Activated naive CD4-positive, alpha-beta T cell treated with anti-CD3 and anti-CD28 coated beads, Interleukin-2, amount 50 U/mL, for 16 hours (primary cell): ENCODE measurements at regions not wholly inside any gene's neighbourhood (a gene's known extent, or its start where the extent isn't known, plus 50 kb on each side); places are given as distances from the start of the nearest gene placed in this dataset.

Source experiments
- DNase-seq: peaks from one replicate; pipeline ENCODE4 v3.0.0-alpha.2; 2020

DNA sequence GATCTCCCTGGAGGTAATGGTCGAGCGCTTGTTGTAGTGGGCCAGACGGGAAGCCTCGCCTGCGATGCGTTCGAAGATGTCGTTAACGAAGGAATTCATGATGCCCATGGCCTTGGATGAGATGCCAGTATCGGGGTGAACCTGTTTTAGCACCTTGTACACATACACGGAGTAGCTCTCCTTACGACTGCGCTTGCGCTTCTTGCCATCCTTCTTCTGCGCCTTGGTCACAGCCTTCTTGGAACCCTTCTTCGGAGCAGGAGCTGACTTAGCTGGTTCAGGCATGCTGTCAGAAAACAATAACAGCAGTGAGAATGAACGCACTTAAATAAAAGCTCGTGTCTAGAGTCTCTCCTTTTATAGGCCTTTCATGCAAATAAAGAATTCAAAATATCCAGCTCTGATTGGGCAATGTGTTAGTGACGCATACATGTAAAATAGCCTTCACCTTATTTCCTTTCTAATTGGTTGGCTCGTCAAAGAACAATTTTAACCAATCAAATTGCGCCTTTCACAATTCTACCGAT lies 129.2 kb downstream of the HFE start:
- peak; percentile 63 for DNase-seq

DNA sequence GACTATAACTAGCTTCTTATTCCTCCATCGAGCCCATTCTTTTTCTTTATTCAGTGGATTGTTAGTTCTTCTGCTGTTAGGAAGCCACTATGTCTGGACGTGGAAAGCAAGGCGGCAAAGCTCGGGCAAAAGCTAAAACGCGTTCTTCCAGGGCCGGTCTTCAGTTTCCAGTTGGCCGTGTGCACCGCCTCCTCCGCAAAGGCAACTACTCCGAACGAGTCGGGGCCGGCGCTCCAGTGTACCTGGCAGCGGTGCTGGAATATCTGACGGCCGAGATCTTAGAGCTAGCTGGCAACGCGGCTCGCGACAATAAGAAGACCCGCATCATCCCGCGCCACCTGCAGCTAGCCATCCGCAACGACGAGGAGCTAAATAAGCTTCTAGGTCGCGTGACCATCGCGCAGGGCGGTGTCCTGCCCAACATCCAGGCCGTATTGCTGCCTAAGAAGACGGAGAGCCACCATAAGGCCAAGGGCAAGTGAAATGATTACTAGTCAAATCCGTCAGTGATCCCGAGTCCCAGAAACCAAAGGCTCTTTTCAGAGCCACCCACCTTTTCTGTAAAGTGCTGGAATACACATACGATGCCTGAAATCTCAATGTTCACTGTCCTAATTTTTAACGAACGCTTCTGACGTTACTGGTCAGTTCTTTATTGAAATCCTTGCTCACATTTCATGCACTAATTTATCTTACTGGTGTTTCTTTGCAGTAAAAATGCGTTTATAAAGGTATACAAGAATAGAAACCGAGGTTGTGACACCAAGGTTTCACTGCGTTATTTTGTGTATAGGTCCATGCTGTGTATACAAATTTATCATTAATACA lies 129.9 kb downstream of the HFE start:
- peak; percentile 71 for DNase-seq

DNA sequence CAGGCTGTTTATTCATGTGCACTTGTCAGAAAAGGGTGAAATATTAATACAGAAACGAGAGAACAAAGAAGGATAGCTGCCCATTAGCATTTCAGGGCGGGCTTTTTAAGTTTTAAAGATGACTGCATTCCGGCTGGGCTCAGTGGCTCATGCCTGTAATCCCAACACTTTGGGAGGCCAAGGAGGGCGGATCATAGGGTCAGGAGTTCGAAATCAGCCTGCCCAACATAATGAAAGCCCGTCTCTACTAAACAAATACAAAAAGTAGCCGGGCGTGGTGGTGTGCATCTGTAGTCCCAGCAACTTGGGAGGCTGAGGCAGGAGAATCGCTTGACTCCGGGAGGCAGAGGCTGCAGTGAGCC lies 130.5 kb downstream of the HFE start:
- no peak for DNase-seq

DNA sequence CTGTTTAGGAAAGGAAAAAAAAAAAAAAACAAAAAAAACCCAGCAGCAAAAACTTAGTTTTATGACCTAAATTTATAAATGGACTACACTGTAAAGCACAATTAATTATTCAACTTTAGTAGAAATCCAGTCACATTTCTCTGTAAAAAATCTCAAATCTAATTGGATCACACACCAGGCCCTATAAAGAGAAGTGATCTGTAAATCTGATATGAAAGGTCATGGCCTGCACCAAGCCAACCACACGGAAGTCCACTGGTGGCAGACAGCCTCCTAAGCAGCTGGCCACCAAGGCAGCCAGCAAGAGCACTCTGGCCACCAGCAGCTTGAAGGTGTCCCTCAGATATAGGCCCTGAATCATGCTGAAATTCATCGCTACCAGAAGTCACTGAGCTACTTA lies 131.6 kb downstream of the HFE start:
- DNase-seq, result no peak

DNA sequence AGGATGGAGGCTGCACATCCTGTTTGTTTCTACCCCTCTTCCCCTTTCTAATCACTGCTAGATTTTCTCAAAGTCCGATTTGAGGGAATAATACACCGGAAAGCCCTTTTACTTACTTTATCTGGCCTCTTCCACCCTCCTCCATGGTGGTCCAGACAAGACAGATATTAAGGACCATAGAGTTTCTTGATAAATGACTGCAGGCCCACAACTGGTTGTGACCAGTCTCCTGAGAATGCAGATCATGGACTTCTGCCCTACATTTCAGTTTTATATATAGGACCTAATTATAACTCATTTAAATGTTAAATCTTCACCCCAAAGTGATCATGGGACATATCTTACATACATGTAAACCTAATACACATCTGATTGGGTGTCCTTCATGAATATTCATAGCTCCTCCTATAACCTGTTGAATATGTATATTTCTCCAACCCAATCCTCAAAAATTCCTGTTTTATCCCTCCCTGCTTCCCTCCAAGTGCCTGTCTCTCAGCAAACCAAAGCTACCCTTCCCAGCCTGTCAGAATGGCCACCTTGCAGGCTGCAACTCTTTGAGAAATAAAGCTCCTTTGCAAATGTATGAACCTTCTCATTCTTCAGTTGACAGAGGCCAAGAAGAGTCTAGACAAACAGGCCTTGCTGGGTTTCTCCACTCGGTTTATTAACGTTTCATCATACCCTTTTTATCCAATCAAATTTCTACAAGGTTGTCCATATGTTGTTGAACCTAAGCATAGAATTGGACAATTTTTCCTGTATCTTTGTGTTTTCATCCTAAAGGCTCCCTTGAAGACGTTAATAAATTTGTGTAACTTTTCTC lies 133.1 kb downstream of the HFE start:
- no peak for DNase-seq

DNA sequence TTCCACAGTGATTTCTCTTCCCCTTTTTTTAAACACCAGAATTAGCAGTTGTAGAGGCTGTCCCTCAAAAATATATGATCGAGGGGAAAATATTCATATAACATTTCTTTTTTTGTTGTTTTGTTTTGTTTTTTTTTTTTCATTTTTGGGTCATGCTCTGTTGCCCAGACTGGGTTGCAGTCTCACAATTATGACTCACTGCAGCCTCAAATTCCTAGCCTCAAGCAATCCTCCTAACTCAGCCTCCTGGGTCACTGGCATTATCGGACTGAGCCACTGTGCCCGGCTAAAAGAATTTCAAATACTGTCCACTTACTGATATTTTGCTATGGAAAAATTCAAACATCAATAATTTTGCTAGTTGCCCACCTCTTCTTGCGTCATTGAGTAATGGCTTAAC lies 134.0 kb downstream of the HFE start:
- no peak for DNase-seq

DNA sequence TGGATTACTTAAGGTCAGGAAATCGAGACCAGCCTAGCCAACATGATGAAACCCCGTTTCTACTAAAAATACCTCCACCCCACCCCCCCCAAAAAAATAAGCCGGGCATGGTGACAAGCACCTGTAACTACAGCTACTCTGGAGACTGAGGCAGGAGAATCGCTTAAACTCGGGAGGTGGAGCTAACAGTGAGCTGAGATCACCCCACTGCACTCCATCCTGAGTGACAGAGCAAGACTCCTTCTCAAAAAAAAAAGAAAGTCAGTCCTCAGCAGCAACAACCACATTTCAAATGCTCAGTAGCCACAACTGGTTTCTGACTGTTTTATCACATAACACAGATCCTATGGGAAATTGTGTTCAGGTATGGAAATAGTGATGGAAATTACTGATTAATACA lies 135.3 kb downstream of the HFE start:
- DNase-seq, result no peak

DNA sequence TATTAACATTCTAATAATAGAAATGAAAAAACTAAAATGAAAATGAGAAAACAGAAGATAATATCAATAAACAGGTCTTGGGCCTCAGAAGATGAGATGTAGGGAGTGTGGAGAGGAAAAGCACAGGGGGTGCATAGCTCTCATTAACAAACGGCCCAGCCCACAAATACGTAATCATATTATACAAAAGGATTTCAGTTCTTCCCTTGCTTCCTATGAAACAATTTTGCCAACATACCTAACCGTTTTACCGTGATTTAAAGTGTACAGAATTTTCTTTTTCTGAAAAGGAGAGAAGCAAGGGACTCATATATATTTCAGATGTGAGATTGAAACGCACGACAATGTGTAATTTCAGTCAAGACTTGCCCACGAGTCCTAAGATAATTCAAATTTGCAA lies 136.0 kb downstream of the HFE start:
- no peak for DNase-seq

DNA sequence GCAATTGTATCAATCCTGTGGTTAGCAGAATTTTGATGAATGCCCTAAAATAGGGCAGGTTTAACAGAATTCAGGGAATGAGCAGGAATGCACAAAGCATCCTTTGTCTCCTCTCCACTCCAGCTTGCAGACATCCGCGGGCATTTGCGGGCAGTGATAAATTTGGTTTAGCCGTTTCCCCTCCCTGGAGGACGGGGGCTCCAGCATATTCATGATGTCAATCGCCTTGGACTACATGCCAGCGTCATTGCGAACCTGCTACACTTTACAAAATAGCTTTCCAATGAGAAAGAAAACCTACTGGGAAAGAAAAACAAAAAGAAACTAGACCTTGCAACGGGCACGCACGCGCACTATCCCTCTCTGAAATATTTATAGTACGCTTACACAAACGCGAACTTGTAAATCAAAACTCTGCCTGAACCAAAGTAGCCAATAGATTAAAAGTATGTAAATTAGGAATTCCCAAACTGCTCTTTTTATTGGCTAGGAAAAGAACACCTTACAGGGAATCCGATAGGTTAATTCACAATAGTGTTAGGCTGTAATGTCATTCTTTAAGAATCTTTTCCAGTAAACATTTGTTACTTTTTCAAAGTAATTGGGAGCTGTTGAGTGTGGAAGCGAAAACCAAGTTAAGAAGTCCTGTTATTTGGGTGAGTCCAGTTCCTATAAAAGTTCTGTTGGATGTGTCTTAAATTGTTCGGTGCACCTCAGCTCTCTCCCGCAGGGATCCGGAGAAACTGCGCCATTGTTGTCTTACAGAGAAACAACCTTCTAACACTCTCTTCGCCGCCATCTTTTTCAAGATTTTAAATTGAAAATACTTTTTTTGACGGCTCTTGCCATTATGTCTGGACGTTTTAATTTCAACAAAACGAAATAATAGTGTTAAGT lies 136.7 kb downstream of the HFE start:
- peak; percentile 65 for DNase-seq

DNA sequence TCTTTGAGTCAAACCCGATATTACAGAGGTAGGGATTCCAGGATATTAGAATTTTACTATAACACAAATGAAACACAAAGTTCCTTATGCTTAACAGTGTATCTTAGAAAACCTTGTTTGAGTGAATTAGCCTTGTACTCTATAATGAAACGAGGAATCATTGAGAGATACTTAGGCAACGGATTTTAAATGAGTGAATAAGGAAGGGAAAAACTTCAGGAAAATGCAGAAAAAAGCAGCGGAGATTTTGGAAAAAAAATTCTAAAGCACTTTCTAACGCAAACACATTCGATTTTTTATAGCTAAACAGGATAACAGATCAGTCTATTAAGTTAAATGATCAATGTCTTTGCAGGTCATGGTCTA lies 137.3 kb downstream of the HFE start:
- DNase-seq, result no peak

DNA sequence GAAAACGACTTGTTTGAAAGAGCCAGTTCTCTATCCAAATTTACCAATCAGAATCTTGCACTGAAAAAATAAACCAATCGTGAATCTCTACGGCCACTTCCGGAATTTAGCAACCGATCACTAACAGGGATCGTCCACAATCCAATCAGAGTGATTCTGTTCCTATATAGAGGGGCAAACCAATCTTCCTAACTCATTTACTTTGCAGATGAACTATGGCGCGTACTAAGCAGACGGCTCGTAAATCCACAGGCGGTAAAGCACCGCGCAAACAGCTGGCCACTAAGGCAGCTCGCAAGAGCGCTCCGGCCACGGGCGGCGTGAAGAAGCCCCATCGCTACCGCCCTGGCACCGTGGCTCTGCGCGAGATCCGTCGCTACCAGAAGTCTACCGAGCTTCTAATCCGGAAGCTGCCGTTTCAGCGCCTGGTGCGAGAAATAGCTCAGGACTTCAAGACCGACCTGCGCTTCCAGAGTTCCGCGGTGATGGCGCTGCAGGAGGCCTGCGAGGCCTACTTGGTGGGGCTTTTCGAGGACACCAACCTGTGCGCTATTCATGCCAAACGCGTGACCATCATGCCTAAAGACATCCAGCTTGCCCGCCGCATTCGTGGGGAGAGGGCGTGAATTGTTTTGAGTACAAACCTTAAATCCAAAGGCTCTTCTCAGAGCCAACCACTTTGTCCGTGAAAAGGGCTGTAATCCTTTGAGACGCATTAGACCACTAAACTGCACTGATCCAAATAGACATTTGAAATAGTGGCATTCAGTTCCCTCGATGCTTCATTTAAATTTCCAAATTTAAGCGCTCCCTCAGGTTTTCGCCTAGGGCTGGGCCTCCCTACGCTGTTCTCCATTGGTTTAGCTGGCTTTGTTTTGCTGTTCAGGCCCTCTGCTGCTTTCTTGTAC lies 138.0 kb downstream of the HFE start:
- DNase-seq, result no peak

DNA sequence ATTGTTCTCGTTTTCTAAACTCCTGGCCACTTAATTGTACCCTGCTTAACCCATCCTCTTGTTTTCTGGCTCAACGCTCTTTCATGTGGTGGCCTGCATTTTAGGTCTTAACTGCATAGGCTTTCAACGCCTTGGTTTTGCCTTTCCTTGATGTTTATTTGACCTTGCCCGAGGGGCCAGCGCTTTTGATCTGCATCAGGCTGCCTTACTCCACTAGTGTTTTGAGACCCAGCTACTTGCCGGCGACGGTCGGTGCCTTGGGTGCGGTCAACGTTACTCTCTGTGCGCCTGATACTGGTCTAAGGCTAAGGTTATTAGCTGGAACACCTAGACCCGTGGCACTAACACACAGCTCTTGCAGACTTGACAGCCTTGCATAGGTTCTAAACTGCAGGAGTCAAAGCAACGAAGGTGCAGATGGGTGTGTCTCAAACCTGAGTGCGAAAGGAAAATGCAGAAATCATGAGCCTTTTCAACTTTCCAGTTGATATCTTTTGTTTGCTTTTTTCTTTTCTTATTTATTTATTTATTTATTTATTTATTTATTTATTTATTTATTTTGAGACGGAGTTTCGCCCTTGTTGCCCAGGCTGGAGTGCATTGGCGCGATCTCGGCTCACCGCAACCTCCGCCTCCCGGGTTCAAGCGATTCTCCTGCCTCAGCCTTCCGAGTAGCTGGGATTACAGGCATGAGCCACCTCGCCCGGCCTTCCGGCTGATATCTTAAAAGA lies 138.8 kb downstream of the HFE start:
- no peak for DNase-seq

DNA sequence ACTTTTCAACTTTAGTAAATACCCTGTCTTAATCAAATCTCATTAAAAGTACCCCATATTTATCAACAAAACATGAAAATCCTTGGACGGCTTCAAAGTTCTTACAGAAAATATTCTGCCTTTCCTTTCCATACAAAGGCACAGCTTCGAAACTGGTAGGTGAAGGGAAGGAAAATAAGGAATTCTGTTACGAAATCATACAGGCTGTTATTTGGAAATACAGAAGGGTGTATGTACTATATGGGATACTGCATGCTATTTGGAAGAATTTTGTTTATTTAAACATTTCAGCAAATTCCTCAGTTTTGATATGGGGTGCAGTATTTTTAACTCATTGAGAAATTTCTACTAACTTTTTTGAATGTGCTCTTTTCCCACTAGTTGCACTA lies 138.4 kb upstream of the BTN3A2 start:
- no peak for DNase-seq

DNA sequence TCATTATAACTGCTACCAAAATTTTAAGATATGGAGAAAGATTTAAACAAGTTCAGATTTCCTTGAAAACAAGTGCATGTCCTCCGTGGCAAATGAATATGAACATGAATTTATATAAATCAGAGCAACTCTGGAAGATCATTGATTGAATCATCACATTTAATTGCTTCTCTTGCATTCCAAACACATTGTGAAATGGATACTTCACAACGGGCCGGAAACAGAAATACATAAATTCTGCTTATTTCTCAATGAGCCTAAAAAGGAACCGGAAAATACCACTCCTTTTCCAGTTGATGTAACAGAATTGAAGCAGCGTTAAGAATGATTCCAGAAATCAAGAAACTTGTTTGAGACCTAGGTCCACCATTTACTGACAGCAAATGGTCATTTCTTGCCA lies 134.6 kb upstream of the BTN3A2 start:
- no peak for DNase-seq

DNA sequence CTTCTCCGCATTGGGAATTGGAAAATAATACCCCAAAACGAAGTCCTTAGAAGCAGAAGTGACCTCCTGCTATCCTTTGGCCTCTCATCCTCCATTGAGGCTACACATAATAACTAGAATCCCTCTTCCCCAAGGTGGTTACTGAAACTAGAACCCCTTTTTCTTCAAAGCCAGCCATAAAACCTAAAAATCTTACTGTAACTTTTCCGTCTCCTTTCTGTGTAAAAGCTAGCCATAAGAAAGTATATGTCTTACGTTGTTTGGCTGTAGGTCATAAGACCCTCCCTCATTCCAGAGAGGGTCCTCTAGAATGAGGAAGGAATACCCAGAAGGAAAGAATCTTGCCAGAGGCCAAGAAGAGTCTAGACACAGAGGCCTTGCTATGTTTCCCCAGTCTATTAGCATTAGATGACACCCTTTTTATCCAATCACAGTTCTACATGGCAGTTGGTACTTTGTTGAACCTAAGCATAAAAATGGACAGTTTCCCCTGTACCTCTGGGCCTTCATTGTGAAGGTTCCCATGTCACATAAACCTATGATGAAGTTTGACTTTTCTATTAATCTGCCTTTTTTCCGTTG lies 133.9 kb upstream of the BTN3A2 start:
- DNase-seq, result no peak

DNA sequence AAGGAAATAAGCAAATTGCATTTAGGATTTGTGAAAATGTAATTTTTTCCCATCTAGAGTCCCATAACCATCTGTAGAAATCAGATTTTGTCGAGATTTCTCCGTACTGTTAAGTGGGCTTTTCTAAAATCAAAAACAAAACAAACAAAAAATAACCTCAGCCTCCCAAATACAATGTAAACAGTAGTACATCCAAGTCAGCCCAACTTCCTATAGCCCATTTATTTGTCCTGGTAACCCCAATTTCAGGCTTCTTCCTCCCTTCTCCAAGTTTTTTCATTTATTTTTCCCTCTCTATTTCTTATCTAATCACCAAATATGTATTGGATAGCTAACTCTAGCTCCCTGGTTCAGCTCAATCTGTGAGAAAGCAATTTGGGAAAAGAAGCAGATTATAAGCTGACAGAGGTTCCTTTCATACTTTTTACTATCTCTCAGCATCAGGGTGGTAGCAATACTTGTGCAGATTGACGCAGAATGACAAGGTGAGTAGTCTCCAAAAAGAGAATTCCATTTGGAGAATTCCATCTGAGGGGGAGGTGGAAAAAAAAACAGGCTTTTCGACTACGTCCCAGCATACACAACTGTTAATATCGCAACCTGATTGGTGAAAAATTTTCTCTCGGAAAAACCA lies 132.6 kb upstream of the BTN3A2 start:
- no peak for DNase-seq

DNA sequence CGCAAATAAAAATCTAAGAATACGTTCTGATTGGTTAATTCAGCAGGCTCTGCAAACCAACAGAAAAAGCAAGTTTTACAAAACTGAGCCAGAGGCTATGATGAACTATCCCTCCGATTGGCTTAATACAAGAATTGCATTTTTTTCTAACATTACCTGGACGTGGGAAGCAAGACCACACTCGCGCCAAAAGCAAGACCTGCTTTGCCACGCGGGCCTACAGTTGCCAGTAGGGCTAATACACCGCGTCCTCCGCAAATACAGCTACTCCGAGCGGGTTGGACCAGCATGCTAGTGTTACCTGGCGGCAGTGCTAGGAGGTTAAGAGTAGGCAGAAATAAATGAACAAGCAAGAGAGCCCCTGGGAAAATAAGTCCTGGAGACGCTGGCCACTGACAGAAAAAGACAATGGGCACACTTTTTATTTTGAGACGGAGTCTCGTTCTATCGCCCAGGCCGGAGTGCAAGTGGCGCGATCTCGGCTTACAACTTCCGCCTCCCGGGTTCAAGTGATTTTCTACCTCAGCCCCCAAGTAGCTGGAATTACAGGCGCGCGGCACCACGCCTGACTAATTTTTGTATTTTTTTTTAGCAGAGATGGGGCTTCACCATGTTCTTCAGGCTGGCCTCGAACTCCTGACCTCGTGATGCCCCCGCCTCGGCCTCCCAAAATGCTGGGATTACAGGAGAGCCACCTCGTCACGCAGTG lies 131.9 kb upstream of the BTN3A2 start:
- DNase-seq, result peak; percentile 37

DNA sequence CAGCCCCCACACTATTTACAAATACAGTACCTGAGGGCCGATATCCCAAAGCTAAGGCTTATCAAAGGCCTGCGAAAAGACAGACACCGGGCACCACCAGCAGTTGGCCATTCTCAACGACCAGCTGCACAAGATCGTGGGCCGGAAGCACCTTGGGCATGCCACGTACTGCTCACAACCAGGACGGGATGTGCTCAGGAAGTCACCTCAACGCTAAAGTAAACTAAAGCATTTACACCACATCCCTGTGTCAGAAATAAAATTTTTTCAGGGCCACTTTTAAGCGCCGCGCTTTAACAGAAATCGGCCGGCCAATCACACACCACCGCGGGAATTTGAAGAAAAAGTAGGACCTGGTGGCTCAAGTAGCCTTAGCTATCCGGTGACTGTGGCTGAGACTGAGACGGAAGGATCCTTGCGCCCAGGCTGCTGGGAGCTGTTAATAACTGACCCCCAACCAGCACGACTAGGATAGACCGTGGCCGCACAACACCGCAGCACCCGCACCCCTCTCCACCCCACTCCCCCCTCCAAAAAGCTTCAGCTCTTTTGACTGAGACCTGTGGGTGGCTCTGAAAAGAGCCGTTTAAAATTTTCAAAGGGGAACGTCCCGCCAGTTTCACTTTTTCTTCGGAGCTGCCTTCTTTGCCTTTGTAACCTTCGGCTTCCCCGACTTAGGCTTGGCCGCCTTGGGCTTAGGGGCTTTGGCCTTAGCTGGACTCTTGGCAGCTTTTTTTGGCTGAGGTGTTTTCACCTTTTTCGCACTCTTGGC lies 131.2 kb upstream of the BTN3A2 start:
- DNase-seq, result peak; percentile 52
